Body of pancreas (tissue), 4 donors: ENCODE measurements at regions not wholly inside any gene's neighbourhood (a gene's known extent, or its start where the extent isn't known, plus 50 kb on each side); places are given as distances from the start of the nearest gene placed in this dataset.

Experiments
- CTCF ChIP-seq, 7 experiments: fragments of 450-650 bp in 4 of 7; fragments of 200-600 bp in 3 of 7; sonication (generic) in 3 of 7; IDR thresholded peaks; one replicate each; pipeline ENCODE4 v1.5.1; 2016 to 2019; ENCODE audit warnings: antibody characterized with exemption in 7 of 7
- POLR2A ChIP-seq, 3 donors: fragments of 450-650 bp; IDR thresholded peaks; one replicate each; pipeline ENCODE4 v1.6.1; 2016; ENCODE audit warnings: antibody characterized with exemption in 3 of 3, mild to moderate bottlenecking in 2 of 3

- TF ChIP-seq CTCF (IDR thresholded peaks at IDR 0.05) (no peak), POLR2A (IDR thresholded peaks at IDR 0.05) (no peak)
These were observed 213.3 kb upstream of the GALNT2 start for GRCh38 chr1:229853751-229854150.
